Endothelial cell of umbilical vein (primary cell): ENCODE measurements at regions not wholly inside any gene's neighbourhood (a gene's known extent, or its start where the extent isn't known, plus 50 kb on each side); places are given as distances from the start of the nearest gene placed in this dataset.

Experiments
- EZH2 ChIP-seq: IDR thresholded peaks from 2 replicates; pipeline ENCODE4 v1.6.1; 2012; ENCODE audit warnings: borderline replicate concordance, low read depth, mild to moderate bottlenecking, moderate library complexity, low read length, inconsistent platforms; ENCODE audit not compliant: severe bottlenecking
- GATA2 ChIP-seq: IDR thresholded peaks from 2 replicates; pipeline ENCODE4 v1.7.0; 2011; ENCODE audit warnings: low read depth, mild to moderate bottlenecking, moderate library complexity, mixed read lengths, low read length; ENCODE audit not compliant: insufficient read length, insufficient read depth
- JUN ChIP-seq: IDR thresholded peaks from 2 replicates; pipeline ENCODE4 v1.6.1; 2011; ENCODE audit warnings: borderline replicate concordance, low read depth; ENCODE audit not compliant: insufficient read length, insufficient read depth
- MYC ChIP-seq: IDR thresholded peaks from one replicate; pipeline ENCODE4 v1.6.1; 2011; ENCODE audit warnings: mild to moderate bottlenecking, low read depth, low read length
- POLR2A ChIP-seq: IDR thresholded peaks from 2 replicates; pipeline ENCODE4 v1.6.1; 2012; ENCODE audit warnings: low read depth, mild to moderate bottlenecking, control low read depth, low read length
- POLR2AphosphoS5 ChIP-seq: IDR thresholded peaks from 2 replicates; pipeline ENCODE4 v1.6.1; 2012; ENCODE audit warnings: low read depth, mild to moderate bottlenecking, control low read depth, low read length, moderate library complexity; ENCODE audit not compliant: insufficient read depth
- TF ChIP-seq, protein P1 (sequence below): IDR thresholded peaks from 2 replicates; pipeline ENCODE4 v1.6.1; 2011; ENCODE audit not compliant: insufficient read depth, insufficient read length
- TF ChIP-seq, protein P2 (sequence below), 2 donors: IDR thresholded peaks; 1 replicate in 1 of 2; 2 replicates in 1 of 2; pipeline ENCODE4 v1.5.1; 2011; ENCODE audit warnings: low read length in 2 of 2, mild to moderate bottlenecking in 2 of 2, moderate library complexity in 2 of 2, control low read depth in 1 of 2, inconsistent platforms in 1 of 2, low read depth in 1 of 2; ENCODE audit not compliant: insufficient read depth in 1 of 2; ENCODE audit errors: extremely low read depth in 1 of 2

DNA sequence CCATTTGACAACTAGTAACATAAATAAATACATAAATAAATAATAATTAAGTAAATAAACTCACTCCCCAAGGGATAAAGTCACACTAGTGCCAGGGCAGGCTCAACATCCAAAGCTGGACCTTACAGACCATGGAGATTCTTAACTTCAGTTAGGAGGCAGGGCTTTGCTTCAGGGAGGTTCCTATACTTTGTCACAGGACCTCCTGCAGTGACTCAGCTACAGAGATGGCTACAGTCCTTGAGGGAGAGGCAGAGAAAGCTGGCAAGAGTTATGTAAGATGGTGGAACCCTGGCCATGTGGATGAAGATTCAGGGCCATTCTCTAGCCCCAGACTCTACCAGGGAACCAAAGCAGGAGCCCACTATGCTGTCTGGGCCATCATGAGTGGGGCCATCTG lies 74.1 kb upstream of the CADM1 start:
- TF ChIP-seq POLR2A (no peak), POLR2AphosphoS5 (no peak), MYC (no peak), GATA2 (no peak), JUN (no peak), EZH2 (no peak)
- TF ChIP-seq, protein P1, sequence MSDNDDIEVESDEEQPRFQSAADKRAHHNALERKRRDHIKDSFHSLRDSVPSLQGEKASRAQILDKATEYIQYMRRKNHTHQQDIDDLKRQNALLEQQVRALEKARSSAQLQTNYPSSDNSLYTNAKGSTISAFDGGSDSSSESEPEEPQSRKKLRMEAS = no peak
- TF ChIP-seq, protein P2, sequence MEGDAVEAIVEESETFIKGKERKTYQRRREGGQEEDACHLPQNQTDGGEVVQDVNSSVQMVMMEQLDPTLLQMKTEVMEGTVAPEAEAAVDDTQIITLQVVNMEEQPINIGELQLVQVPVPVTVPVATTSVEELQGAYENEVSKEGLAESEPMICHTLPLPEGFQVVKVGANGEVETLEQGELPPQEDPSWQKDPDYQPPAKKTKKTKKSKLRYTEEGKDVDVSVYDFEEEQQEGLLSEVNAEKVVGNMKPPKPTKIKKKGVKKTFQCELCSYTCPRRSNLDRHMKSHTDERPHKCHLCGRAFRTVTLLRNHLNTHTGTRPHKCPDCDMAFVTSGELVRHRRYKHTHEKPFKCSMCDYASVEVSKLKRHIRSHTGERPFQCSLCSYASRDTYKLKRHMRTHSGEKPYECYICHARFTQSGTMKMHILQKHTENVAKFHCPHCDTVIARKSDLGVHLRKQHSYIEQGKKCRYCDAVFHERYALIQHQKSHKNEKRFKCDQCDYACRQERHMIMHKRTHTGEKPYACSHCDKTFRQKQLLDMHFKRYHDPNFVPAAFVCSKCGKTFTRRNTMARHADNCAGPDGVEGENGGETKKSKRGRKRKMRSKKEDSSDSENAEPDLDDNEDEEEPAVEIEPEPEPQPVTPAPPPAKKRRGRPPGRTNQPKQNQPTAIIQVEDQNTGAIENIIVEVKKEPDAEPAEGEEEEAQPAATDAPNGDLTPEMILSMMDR (IDR thresholded peaks at IDR 0.05; ENCODE audit: extremely low read depth in 1 of 2, insufficient read depth in 1 of 2, low read depth in 1 of 2, low read length in 2 of 2) = no peak
